Heart left ventricle (tissue), 16 donors: ENCODE measurements at regions not wholly inside any gene's neighbourhood (a gene's known extent, or its start where the extent isn't known, plus 50 kb on each side); places are given as distances from the start of the nearest gene placed in this dataset.

Experiments used
- ATAC-seq, 4 donors: fragments of 200-7000 bp; cut with Tn5 transposase; one replicate each; pipeline ENCODE4 v1.9.1; 2020 to 2022; ENCODE audit warnings: moderate library complexity in 4 of 4, mild to moderate bottlenecking in 3 of 4, moderate number of reproducible peaks in 1 of 4
- DNase-seq, 5 donors: peaks; one replicate each; pipeline ENCODE4 v3.0.0-alpha.2; 2020
- H3K27ac ChIP-seq, 12 donors: fragments of 200-600 bp; sonication (generic) in 4 of 12; one replicate each; pipeline versions ENCODE4 v1.5.0 to v1.8.0; 2016 to 2022; ENCODE audit warnings: mild to moderate bottlenecking in 2 of 12
- H3K27me3 ChIP-seq, 9 donors: fragments of 200-600 bp; sonication (generic) in 2 of 9; one replicate each; pipeline versions ENCODE4 v1.5.1 to v1.8.0; 2016 to 2022; ENCODE audit warnings: mild to moderate bottlenecking in 3 of 9
- H3K36me3 ChIP-seq, 9 donors: fragments of 200-600 bp; sonication (generic) in 2 of 9; one replicate each; pipeline versions ENCODE4 v1.5.0 to v1.8.0; 2018 to 2022; ENCODE audit warnings: mild to moderate bottlenecking in 2 of 9
- H3K4me1 ChIP-seq, 12 donors: fragments of 200-600 bp; sonication (generic) in 4 of 12; one replicate each; pipeline versions ENCODE4 v1.5.0 to v1.8.0; 2016 to 2022; ENCODE audit warnings: mild to moderate bottlenecking in 3 of 12
- H3K4me3 ChIP-seq, 12 donors: fragments of 200-600 bp; sonication (generic) in 4 of 12; one replicate each; pipeline versions ENCODE4 v1.5.0 to v1.8.0; 2017 to 2022; ENCODE audit warnings: mild to moderate bottlenecking in 9 of 12, moderate library complexity in 4 of 12
- H3K9me3 ChIP-seq, 12 donors: fragments of 200-600 bp; sonication (generic) in 4 of 12; one replicate each; pipeline versions ENCODE4 v1.5.0 to v1.8.0; 2016 to 2022; ENCODE audit warnings: mild to moderate bottlenecking in 1 of 12
- POLR2A ChIP-seq, 2 donors: fragments of 450-650 bp; IDR thresholded peaks; one replicate each; pipeline ENCODE4 v1.6.1; 2017; ENCODE audit warnings: antibody characterized with exemption in 2 of 2, mild to moderate bottlenecking in 2 of 2, moderate library complexity in 2 of 2
- WGBS, 4 donors: extraction: QIAGEN DNeasy Blood & Tissue Kit in 2 of 4; methylation state at CpG; one replicate each; pipeline versions ENCODE4 v1.1.5 to v1.1.7; 2013 to 2018; 5-methylcytosine and 5-hydroxymethylcytosine counted together
- intact Hi-C, 10 donors: fragments of 100-400 bp; cut with DNase I; formaldehyde crosslinking; loops; one replicate each; pipeline versions ENCODE4 v1.11.1 to v1.14.2; 2022
- TF ChIP-seq, protein P1 (sequence below), 12 donors: fragments of 200-600 bp; sonication (generic) in 4 of 12; IDR thresholded peaks; one replicate each; pipeline versions ENCODE4 v1.5.0 to v1.8.0; 2018 to 2022; ENCODE audit warnings: antibody characterized with exemption in 12 of 12, mild to moderate bottlenecking in 5 of 12
- donor health status: ischemic (EF 13 %, LVEDD 7.1; RV severe dilation, severe dysfunction).
- donor health status: healthy with polysubstance abuse.
- donor health status: DM: no; HTN: yes; CAD: no.
- donor health status: DM: no; HTN: no; CAD: no.
- donor health status: ischemic (EF 25% LVEDD 6.9; RV normal size, moderate dysfunction).
- donor health status: ischemic (EF 25% LVEDD 5.7; RV mildly dilated, moderate dysfunction).
- donor health status: healthy.
- donor health status: DM: yes; HTN: yes; CAD: no.
- donor health status: ischemic (EF 35%, LVEDD 5.7; RV mildly dilated, moderate dysfunction).
- donor health status: nonischemic (EF 11% LVEDD 7.7; RV severe dilation, severe dysfunction).
- donor health status: DM: yes; HTN: yes; CAD: no.
- donor health status: PGD.
- donor health status: ischemic (EF 29% LVEDD 5.4; RV normal size, mild dysfunction).
- donor health status: nonischemic (EF 23%, LVEDD 6.1; RV moderate dilation, normal function).

DNA sequence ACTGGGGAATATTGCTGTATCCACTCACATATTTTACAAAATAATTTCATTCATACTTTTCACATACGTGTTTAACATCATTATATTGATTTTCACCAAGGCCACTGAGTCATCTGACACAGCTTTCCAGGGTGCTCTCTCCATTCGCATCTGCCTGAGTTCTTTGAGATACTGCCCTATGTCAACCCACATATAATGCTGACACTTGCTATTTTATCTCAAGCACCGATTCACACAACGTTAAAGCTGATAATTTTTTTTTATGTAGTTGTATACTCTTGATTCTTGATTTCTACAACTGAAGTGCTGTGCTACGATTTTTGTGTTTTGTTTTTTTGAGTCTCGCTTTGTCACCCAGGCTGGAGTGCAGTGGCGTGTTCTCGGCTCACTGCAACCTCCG is 249.8 kb upstream of the CDIN1 start:
- no peak for ATAC-seq
- Histone ChIP-seq H3K27me3 (no peaks in the 10 kb centered on the region), H3K4me1 (peaks cover 0 to 5% (median 0%) of the 10 kb centered on the region in 12 donors), H3K9me3 (no peaks in the 10 kb centered on the region), H3K4me3 (no peak overlapping the region), H3K36me3 (no peaks in the 10 kb centered on the region), H3K27ac (no peak overlapping the region)
- no peak for DNase-seq
- intact Hi-C loops = no loop called here
- TF ChIP-seq, protein P1, sequence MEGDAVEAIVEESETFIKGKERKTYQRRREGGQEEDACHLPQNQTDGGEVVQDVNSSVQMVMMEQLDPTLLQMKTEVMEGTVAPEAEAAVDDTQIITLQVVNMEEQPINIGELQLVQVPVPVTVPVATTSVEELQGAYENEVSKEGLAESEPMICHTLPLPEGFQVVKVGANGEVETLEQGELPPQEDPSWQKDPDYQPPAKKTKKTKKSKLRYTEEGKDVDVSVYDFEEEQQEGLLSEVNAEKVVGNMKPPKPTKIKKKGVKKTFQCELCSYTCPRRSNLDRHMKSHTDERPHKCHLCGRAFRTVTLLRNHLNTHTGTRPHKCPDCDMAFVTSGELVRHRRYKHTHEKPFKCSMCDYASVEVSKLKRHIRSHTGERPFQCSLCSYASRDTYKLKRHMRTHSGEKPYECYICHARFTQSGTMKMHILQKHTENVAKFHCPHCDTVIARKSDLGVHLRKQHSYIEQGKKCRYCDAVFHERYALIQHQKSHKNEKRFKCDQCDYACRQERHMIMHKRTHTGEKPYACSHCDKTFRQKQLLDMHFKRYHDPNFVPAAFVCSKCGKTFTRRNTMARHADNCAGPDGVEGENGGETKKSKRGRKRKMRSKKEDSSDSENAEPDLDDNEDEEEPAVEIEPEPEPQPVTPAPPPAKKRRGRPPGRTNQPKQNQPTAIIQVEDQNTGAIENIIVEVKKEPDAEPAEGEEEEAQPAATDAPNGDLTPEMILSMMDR (IDR thresholded peaks at IDR 0.05) = no peak
- 87 to 89% (median 87%) methylated on average over 9 of the region's 9 CpGs for whole genome bisulfite sequencing, 4 donors

DNA sequence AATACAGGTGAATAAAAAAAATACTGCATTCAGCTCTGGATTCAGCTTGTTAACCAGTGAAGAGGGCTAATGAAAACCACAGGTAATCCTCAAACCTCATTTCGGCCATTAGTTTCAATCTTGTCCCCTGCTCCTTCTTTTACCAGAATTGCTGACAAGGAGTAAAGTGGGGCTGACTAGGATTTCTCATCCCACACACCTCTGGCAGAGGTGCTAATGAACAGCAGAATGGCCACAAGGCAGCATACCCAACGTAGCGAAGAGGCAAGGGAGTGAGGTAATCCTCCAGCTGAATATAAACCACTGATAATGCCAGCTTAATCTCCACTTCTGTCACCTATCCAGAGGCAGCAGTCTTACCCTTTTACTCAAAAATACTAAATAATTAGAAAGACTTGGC is 248.8 kb upstream of the CDIN1 start:
- no peaks in the 10 kb centered on the region for H3K36me3 ChIP-seq
- peaks cover 0 to 5% (median 0%) of the 10 kb centered on the region in 12 donors for H3K4me1 ChIP-seq
- no peak overlapping the region for H3K4me3 ChIP-seq
- H3K27ac ChIP-seq = no peak overlapping the region
- no peaks in the 10 kb centered on the region for H3K27me3 ChIP-seq
- no peaks in the 10 kb centered on the region for H3K9me3 ChIP-seq
- intact Hi-C loops = no loop called here
- 67 to 80% (median 75%) methylated on average over 3 of the region's 3 CpGs for WGBS, 4 donors
- no peak for ATAC-seq
- no peak for TF ChIP-seq POLR2A (IDR thresholded peaks at IDR 0.05)
- TF ChIP-seq, protein P1 (IDR thresholded peaks at IDR 0.05) = no peak
- DNase-seq = no peak

GRCh38 chr15:36331531-36332275 is 247.7 kb upstream of the CDIN1 start:
- intact Hi-C loops = no loop called here
- 76 to 85% (median 82%) methylated on average over 6 of the region's 6 CpGs for WGBS, 4 donors
- ATAC-seq (no peak), DNase-seq (no peak)
- no peak overlapping the region for H3K27ac ChIP-seq
- H3K36me3 ChIP-seq = no peaks in the 10 kb centered on the region
- peaks cover 0 to 5% (median 0%) of the 10 kb centered on the region in 12 donors for H3K4me1 ChIP-seq
- no peaks in the 10 kb centered on the region for H3K9me3 ChIP-seq
- no peak overlapping the region for H3K4me3 ChIP-seq
- TF ChIP-seq, protein P1 (IDR thresholded peaks at IDR 0.05) = no peak
- TF ChIP-seq POLR2A (IDR thresholded peaks at IDR 0.05) = no peak
- no peaks in the 10 kb centered on the region for H3K27me3 ChIP-seq

DNA sequence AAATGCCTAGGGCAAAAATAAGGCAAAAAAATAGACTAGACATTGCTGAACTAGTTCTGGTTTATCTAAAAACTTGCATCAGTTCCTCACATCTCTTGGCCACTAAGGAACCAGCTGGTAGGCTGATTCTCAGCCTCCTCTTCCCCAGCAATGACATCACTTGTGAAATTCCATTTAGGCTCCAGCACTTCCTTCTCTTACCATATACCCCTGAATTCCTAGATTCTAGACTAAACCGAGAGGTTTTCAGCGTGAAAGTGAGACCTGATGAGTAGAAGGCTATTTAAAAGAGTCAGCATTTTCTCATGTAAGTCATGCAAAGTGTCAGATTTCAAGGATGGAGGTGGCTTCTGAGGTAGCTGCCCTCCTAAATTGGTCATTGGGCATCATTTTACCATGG is 247.1 kb upstream of the CDIN1 start:
- Histone ChIP-seq H3K9me3 (no peaks in the 10 kb centered on the region), H3K4me1 (peaks cover 0 to 5% (median 0%) of the 10 kb centered on the region in 12 donors), H3K4me3 (no peak overlapping the region), H3K36me3 (no peaks in the 10 kb centered on the region), H3K27ac (no peak overlapping the region), H3K27me3 (no peaks in the 10 kb centered on the region)
- no peak for TF ChIP-seq POLR2A (IDR thresholded peaks at IDR 0.05)
- TF ChIP-seq, protein P1 (IDR thresholded peaks at IDR 0.05) = no peak
- no peak for DNase-seq
- ATAC-seq = no peak
- intact Hi-C loops = no loop called here
- 58 to 95% (median 78%) methylated on average over 2 of the region's 2 CpGs for WGBS, 4 donors
